Endothelial cell of umbilical vein (primary cell): ENCODE measurements at regions not wholly inside any gene's neighbourhood (a gene's known extent, or its start where the extent isn't known, plus 50 kb on each side); places are given as distances from the start of the nearest gene placed in this dataset.

ENCODE experiments used
- BruUV-seq: library from RNA; stranded (reverse); fragments of 400-500 nt; replicated peaks from 2 replicates; lab custom pipeline; 2021; lab: Mats Ljungman, UMichigan
- CTCF ChIA-PET: fragments of 300-600, 350-600 bp; sonication (Branson Sonifier 250); formaldehyde crosslinking; loops from one replicate; lab custom pipeline; 2021; ENCODE audit warnings: antibody characterized with exemption, inconsistent platforms; lab: Charles Lee
- POLR2A ChIA-PET: fragments of 300-600, 350-600 bp; sonication (Branson Sonifier 250); formaldehyde crosslinking; loops from one replicate; lab custom pipeline; 2021; ENCODE audit warnings: antibody characterized with exemption, inconsistent platforms; lab: Charles Lee
- DNase-seq: peaks from one replicate; pipeline ENCODE4 v3.0.0-alpha.2; 2011; ENCODE audit warnings: low read depth, low spot score
- FAIRE-seq: peaks from 2 replicates; lab custom pipeline; 2011; peaks lifted over from hg19 to GRCh38; lab: Jason Lieb, UNC
- H2AFZ ChIP-seq: 2 replicates; pipeline ENCODE4 v1.6.0; 2012; ENCODE audit warnings: low read depth, low read length, control low read depth, inconsistent platforms
- H3K27ac ChIP-seq: 2 replicates; pipeline ENCODE4 v1.5.1; 2011; ENCODE audit warnings: low read depth, mild to moderate bottlenecking, control low read depth, low read length, moderate library complexity; ENCODE audit not compliant: insufficient read depth
- H3K27me3 ChIP-seq, 2 experiments: 2 replicates each; pipeline versions ENCODE4 v1.6.0 to v1.6.1; 2011; ENCODE audit warnings: low read length in 2 of 2, mixed read lengths in 1 of 2; ENCODE audit not compliant: control insufficient read depth in 2 of 2, insufficient read depth in 2 of 2
- H3K36me3 ChIP-seq, 2 experiments: 2 replicates in 1 of 2; 3 replicates in 1 of 2; pipeline ENCODE4 v1.5.1; 2011; ENCODE audit warnings: low read length in 2 of 2, mild to moderate bottlenecking in 1 of 2, moderate library complexity in 1 of 2; ENCODE audit not compliant: control insufficient read depth in 2 of 2, insufficient read depth in 2 of 2; ENCODE audit errors: extremely low read depth in 1 of 2
- H3K4me1 ChIP-seq: 3 replicates; pipeline ENCODE4 v1.5.1; 2011; ENCODE audit warnings: mild to moderate bottlenecking, low read length; ENCODE audit not compliant: control insufficient read depth, insufficient read depth; ENCODE audit errors: extremely low read depth
- H3K4me2 ChIP-seq: 2 replicates; pipeline ENCODE4 v1.6.1; 2011; ENCODE audit warnings: low read length, control low read depth, mixed read lengths; ENCODE audit not compliant: insufficient read depth
- H3K4me3 ChIP-seq, 3 experiments: fragments of 200-600 bp in 1 of 3; sonication (generic), shearing (Covaris generic) in 1 of 3; replicated peaks in 1 of 3; 2 replicates each; pipeline ENCODE4 v1.5.1; 2011 to 2016; ENCODE audit warnings: control low read depth in 3 of 3, low read length in 3 of 3, mild to moderate bottlenecking in 2 of 3, inconsistent platforms in 1 of 3, low read depth in 1 of 3, moderate library complexity in 1 of 3; ENCODE audit not compliant: insufficient read depth in 1 of 3
- H3K79me2 ChIP-seq: 2 replicates; pipeline ENCODE4 v1.6.0; 2012; ENCODE audit warnings: low read length, inconsistent platforms; ENCODE audit not compliant: control insufficient read depth, insufficient read depth
- H3K9ac ChIP-seq: replicated peaks from 2 replicates; pipeline ENCODE3; 2011; ENCODE audit warnings: low read length, control low read depth; ENCODE audit not compliant: insufficient read depth; ENCODE audit errors: extremely low read depth
- H3K9me1 ChIP-seq: replicated peaks from 3 replicates; pipeline ENCODE4 v1.6.0; 2011; ENCODE audit warnings: mild to moderate bottlenecking, low read length; ENCODE audit not compliant: control insufficient read depth, insufficient read depth; ENCODE audit errors: extremely low read depth
- H3K9me3 ChIP-seq: replicated peaks from 2 replicates; pipeline ENCODE4 v1.5.1; 2012; ENCODE audit warnings: low read length, inconsistent platforms; ENCODE audit not compliant: control insufficient read depth, insufficient read depth
- H4K20me1 ChIP-seq: replicated peaks from 2 replicates; pipeline ENCODE3; 2011; ENCODE audit warnings: mild to moderate bottlenecking, low read length; ENCODE audit not compliant: control insufficient read depth, insufficient read depth; ENCODE audit errors: extremely low read depth
- EZH2 ChIP-seq: IDR thresholded peaks from 2 replicates; pipeline ENCODE4 v1.6.1; 2012; ENCODE audit warnings: borderline replicate concordance, low read depth, mild to moderate bottlenecking, moderate library complexity, low read length, inconsistent platforms; ENCODE audit not compliant: severe bottlenecking
- FOS ChIP-seq: IDR thresholded peaks from 2 replicates; pipeline ENCODE4 v1.6.1; 2011; ENCODE audit warnings: mild to moderate bottlenecking, low read length, moderate library complexity, borderline replicate concordance; ENCODE audit not compliant: insufficient read depth
- GATA2 ChIP-seq: IDR thresholded peaks from 2 replicates; pipeline ENCODE4 v1.7.0; 2011; ENCODE audit warnings: low read depth, mild to moderate bottlenecking, moderate library complexity, mixed read lengths, low read length; ENCODE audit not compliant: insufficient read length, insufficient read depth
- JUN ChIP-seq: IDR thresholded peaks from 2 replicates; pipeline ENCODE4 v1.6.1; 2011; ENCODE audit warnings: borderline replicate concordance, low read depth; ENCODE audit not compliant: insufficient read length, insufficient read depth
- MYC ChIP-seq: IDR thresholded peaks from one replicate; pipeline ENCODE4 v1.6.1; 2011; ENCODE audit warnings: mild to moderate bottlenecking, low read depth, low read length
- POLR2A ChIP-seq: IDR thresholded peaks from 2 replicates; pipeline ENCODE4 v1.6.1; 2012; ENCODE audit warnings: low read depth, mild to moderate bottlenecking, control low read depth, low read length
- POLR2AphosphoS5 ChIP-seq: IDR thresholded peaks from 2 replicates; pipeline ENCODE4 v1.6.1; 2012; ENCODE audit warnings: low read depth, mild to moderate bottlenecking, control low read depth, low read length, moderate library complexity; ENCODE audit not compliant: insufficient read depth
- dilution Hi-C: fragments of 300-500 bp; cut with MboI; formaldehyde crosslinking; loops from one replicate; pipeline ENCODE4 v1.15.0; 2019; ENCODE audit warnings: low sequenced_read_pairs; ENCODE audit not compliant: extremely low pct_ligation_motif_present
- intact Hi-C: fragments of 100-400 bp; cut with micrococcal nuclease; formaldehyde crosslinking; loops from one replicate; pipeline ENCODE4 v1.10.0; 2022
- TF ChIP-seq, protein P1 (sequence below), 2 donors: IDR thresholded peaks; 1 replicate in 1 of 2; 2 replicates in 1 of 2; pipeline ENCODE4 v1.5.1; 2011; ENCODE audit warnings: low read length in 2 of 2, mild to moderate bottlenecking in 2 of 2, moderate library complexity in 2 of 2, control low read depth in 1 of 2, inconsistent platforms in 1 of 2, low read depth in 1 of 2; ENCODE audit not compliant: insufficient read depth in 1 of 2; ENCODE audit errors: extremely low read depth in 1 of 2
- TF ChIP-seq, protein P2 (sequence below): IDR thresholded peaks from 2 replicates; pipeline ENCODE4 v1.6.1; 2011; ENCODE audit not compliant: insufficient read depth, insufficient read length

DNA sequence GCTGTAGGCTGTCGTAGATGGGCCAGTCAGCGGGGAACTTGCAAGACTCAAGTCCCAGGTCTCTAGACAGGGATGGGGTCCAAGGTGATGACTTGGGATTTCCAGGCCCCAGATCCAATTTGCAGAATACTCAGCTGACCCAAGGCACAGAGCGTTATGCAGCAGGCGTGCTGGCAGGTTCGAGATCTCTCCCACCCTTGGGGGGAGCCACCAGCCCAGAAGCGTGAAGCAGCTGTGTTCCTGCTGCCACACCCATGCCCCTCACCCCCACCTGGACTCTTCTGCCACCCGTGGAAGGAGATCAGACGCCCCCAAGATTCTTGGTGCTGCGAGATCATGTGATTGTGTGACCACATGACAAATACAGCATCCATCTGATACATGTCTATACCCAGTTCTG is 142.6 kb downstream of the BRD1 start:
- no TSS peak for BruUV-seq
- no peaks in the 10 kb centered on the region for H3K9me1 ChIP-seq
- H4K20me1 ChIP-seq, result no peaks in the 10 kb centered on the region
- no peak for DNase-seq
- intact Hi-C loops (no loop called here), dilution Hi-C loops (no loop called here)
- H3K9me3 ChIP-seq, result no peaks in the 10 kb centered on the region
- H3K27me3 ChIP-seq, result peaks cover 2% of the 10 kb centered on the region in 2 experiments
- FAIRE-seq, result no peak
- H3K9ac ChIP-seq, result no peak overlapping the region
- ChIA-PET POLR2A (no interaction called here), CTCF (no interaction called here)
- H3K4me2 ChIP-seq, result no peak overlapping the region
- no peak for TF ChIP-seq MYC
- TF ChIP-seq FOS, result no peak
- TF ChIP-seq, protein P1, sequence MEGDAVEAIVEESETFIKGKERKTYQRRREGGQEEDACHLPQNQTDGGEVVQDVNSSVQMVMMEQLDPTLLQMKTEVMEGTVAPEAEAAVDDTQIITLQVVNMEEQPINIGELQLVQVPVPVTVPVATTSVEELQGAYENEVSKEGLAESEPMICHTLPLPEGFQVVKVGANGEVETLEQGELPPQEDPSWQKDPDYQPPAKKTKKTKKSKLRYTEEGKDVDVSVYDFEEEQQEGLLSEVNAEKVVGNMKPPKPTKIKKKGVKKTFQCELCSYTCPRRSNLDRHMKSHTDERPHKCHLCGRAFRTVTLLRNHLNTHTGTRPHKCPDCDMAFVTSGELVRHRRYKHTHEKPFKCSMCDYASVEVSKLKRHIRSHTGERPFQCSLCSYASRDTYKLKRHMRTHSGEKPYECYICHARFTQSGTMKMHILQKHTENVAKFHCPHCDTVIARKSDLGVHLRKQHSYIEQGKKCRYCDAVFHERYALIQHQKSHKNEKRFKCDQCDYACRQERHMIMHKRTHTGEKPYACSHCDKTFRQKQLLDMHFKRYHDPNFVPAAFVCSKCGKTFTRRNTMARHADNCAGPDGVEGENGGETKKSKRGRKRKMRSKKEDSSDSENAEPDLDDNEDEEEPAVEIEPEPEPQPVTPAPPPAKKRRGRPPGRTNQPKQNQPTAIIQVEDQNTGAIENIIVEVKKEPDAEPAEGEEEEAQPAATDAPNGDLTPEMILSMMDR (IDR thresholded peaks at IDR 0.05; ENCODE audit: extremely low read depth in 1 of 2, insufficient read depth in 1 of 2, low read depth in 1 of 2, low read length in 2 of 2), result no peak
- TF ChIP-seq POLR2A, result no peak
- TF ChIP-seq EZH2, result no peak
- no peak for TF ChIP-seq POLR2AphosphoS5
- TF ChIP-seq GATA2, result no peak
- TF ChIP-seq, protein P2, sequence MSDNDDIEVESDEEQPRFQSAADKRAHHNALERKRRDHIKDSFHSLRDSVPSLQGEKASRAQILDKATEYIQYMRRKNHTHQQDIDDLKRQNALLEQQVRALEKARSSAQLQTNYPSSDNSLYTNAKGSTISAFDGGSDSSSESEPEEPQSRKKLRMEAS, result no peak
- no peak for TF ChIP-seq JUN
- H3K4me3 ChIP-seq, result no peak overlapping the region
- H3K79me2 ChIP-seq, result no peaks in the 10 kb centered on the region
- no peaks in the 10 kb centered on the region for H3K36me3 ChIP-seq
- no peaks in the 10 kb centered on the region for H3K4me1 ChIP-seq
- no peak overlapping the region for H2AFZ ChIP-seq
- no peak overlapping the region for H3K27ac ChIP-seq
